ENCODE measurements at regions not wholly inside any gene's neighbourhood (a gene's known extent, or its start where the extent isn't known, plus 50 kb on each side); places are given as distances from the start of the nearest gene placed in this dataset.

DNA sequence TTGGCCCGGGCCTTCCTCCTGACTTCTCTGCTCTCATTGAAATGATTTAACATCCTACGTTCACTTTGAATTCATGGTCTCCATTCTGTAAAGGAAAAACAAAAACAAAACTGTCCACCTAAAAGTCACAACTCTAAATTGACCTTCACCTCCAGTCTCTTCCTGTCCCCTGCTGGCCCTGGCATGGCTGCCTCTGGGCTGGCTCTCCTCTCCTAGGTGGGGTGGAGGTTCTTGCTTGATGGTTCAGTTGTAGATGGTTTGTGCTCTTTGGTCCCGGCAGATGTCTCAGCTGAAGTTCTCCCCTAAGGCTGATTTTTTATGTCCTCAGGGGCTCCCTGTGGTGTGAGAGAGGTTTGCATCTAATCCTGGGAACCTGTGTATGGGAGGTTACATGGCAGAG is 121.1 kb downstream of the ACKR3 start:
- 97% methylated on average over 3 of the region's 3 CpGs for WGBS (ENCODE audit: low lambda C conversion rate, missing lambda C conversion rate)
- H3K27me3 ChIP-seq: no peaks in the 10 kb centered on the region
- H3K79me2 ChIP-seq: no peaks in the 10 kb centered on the region
- no peaks in the 10 kb centered on the region for H4K20me1 ChIP-seq (ENCODE audit: insufficient read depth, poor library complexity, severe bottlenecking)
- no peak overlapping the region for H3K4me2 ChIP-seq
- H2AFZ ChIP-seq: no peak overlapping the region
- peaks cover 21% of the 10 kb centered on the region for H3K4me1 ChIP-seq (ENCODE audit: insufficient read depth)
- TF ChIP-seq EZH2phosphoT487 (IDR thresholded peaks at IDR 0.05; ENCODE audit: low read depth, severe bottlenecking, unreplicated experiment): no peak
- no peak for TF ChIP-seq EZH2 (IDR thresholded peaks at IDR 0.05; ENCODE audit: borderline replicate concordance)
- TF ChIP-seq, protein P1, sequence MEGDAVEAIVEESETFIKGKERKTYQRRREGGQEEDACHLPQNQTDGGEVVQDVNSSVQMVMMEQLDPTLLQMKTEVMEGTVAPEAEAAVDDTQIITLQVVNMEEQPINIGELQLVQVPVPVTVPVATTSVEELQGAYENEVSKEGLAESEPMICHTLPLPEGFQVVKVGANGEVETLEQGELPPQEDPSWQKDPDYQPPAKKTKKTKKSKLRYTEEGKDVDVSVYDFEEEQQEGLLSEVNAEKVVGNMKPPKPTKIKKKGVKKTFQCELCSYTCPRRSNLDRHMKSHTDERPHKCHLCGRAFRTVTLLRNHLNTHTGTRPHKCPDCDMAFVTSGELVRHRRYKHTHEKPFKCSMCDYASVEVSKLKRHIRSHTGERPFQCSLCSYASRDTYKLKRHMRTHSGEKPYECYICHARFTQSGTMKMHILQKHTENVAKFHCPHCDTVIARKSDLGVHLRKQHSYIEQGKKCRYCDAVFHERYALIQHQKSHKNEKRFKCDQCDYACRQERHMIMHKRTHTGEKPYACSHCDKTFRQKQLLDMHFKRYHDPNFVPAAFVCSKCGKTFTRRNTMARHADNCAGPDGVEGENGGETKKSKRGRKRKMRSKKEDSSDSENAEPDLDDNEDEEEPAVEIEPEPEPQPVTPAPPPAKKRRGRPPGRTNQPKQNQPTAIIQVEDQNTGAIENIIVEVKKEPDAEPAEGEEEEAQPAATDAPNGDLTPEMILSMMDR (IDR thresholded peaks at IDR 0.05; ENCODE audit: poor library complexity): no peak
- no peak overlapping the region for H3K27ac ChIP-seq
- no peak overlapping the region for H3K4me3 ChIP-seq
- H3K9me3 ChIP-seq (ENCODE audit: low read depth): no peaks in the 10 kb centered on the region
- no peaks in the 10 kb centered on the region for H3K9me2 ChIP-seq (replicated peaks; ENCODE audit: insufficient read depth)
- no peak for DNase-seq (ENCODE audit: low spot score)
- H3K36me3 ChIP-seq (replicated peaks; ENCODE audit: insufficient read depth, low read depth): no peaks in the 10 kb centered on the region

GRCh38 chr2:236691799-236692167 is 122.2 kb downstream of the ACKR3 start:
- no peak for DNase-seq (ENCODE audit: low spot score)
- Histone ChIP-seq H3K27me3 (no peaks in the 10 kb centered on the region), H3K79me2 (no peaks in the 10 kb centered on the region), H4K20me1 (ENCODE audit: insufficient read depth, poor library complexity, severe bottlenecking) (no peaks in the 10 kb centered on the region), H3K27ac (no peak overlapping the region), H3K36me3 (replicated peaks; ENCODE audit: insufficient read depth, low read depth) (no peaks in the 10 kb centered on the region), H3K9me3 (ENCODE audit: low read depth) (no peaks in the 10 kb centered on the region), H3K4me2 (no peak overlapping the region), H3K4me1 (ENCODE audit: insufficient read depth) (peaks cover 21% of the 10 kb centered on the region), H3K4me3 (no peak overlapping the region), H3K9me2 (replicated peaks; ENCODE audit: insufficient read depth) (no peaks in the 10 kb centered on the region), H2AFZ (no peak overlapping the region)
- 80% methylated on average over 6 of the region's 6 CpGs for whole genome bisulfite sequencing (ENCODE audit: low lambda C conversion rate, missing lambda C conversion rate)
- TF ChIP-seq, protein P1 (IDR thresholded peaks at IDR 0.05; ENCODE audit: poor library complexity): no peak
- no peak for TF ChIP-seq EZH2phosphoT487 (IDR thresholded peaks at IDR 0.05; ENCODE audit: low read depth, severe bottlenecking, unreplicated experiment)
- TF ChIP-seq EZH2 (IDR thresholded peaks at IDR 0.05; ENCODE audit: borderline replicate concordance): no peak

- DNase-seq (ENCODE audit: low spot score): no peak
- no peak for TF ChIP-seq EZH2phosphoT487 (IDR thresholded peaks at IDR 0.05; ENCODE audit: low read depth, severe bottlenecking, unreplicated experiment)
- no peak for TF ChIP-seq EZH2 (IDR thresholded peaks at IDR 0.05; ENCODE audit: borderline replicate concordance)
- TF ChIP-seq, protein P1 (IDR thresholded peaks at IDR 0.05; ENCODE audit: poor library complexity): no peak
- Histone ChIP-seq H3K36me3 (replicated peaks; ENCODE audit: insufficient read depth, low read depth) (no peaks in the 10 kb centered on the region), H4K20me1 (ENCODE audit: insufficient read depth, poor library complexity, severe bottlenecking) (no peaks in the 10 kb centered on the region), H3K27ac (no peak overlapping the region), H3K4me3 (no peak overlapping the region), H3K4me2 (no peak overlapping the region), H3K27me3 (no peaks in the 10 kb centered on the region), H3K9me2 (replicated peaks; ENCODE audit: insufficient read depth) (no peaks in the 10 kb centered on the region), H3K9me3 (ENCODE audit: low read depth) (no peaks in the 10 kb centered on the region), H3K79me2 (no peaks in the 10 kb centered on the region), H3K4me1 (ENCODE audit: insufficient read depth) (peaks cover 21% of the 10 kb centered on the region), H2AFZ (no peak overlapping the region)
- 83% methylated on average over 7 of the region's 7 CpGs for WGBS (ENCODE audit: low lambda C conversion rate, missing lambda C conversion rate)
Measured at GRCh38 chr2:236692937-236693336, 123.3 kb downstream of the ACKR3 start.

DNA sequence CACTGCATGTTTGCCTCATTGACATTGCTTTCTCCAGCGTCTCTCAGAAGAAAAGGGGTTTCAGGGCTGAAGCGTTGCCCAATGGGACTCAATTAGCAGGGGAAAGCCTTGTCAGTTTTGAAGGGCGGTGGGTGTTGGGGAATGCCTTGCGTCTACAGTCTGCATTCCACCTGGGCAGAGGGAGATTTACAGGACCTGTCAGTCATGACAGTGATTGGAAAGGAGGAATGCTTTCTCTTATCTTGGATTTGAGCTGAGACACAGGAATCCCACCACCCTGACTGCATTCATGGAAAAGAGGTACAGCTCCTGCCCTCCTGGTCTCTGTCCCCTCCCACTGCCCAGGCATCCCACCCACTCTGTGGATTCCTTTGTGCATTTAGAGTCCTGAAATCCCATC is 123.9 kb downstream of the ACKR3 start:
- WGBS (ENCODE audit: low lambda C conversion rate, missing lambda C conversion rate): 38% methylated on average over 4 of the region's 4 CpGs
- TF ChIP-seq EZH2phosphoT487 (IDR thresholded peaks at IDR 0.05; ENCODE audit: low read depth, severe bottlenecking, unreplicated experiment) (no peak), EZH2 (IDR thresholded peaks at IDR 0.05; ENCODE audit: borderline replicate concordance) (no peak)
- TF ChIP-seq, protein P1 (IDR thresholded peaks at IDR 0.05; ENCODE audit: poor library complexity): no peak
- no peaks in the 10 kb centered on the region for H3K36me3 ChIP-seq (replicated peaks; ENCODE audit: insufficient read depth, low read depth)
- H3K9me2 ChIP-seq (replicated peaks; ENCODE audit: insufficient read depth): no peaks in the 10 kb centered on the region
- H3K4me1 ChIP-seq (ENCODE audit: insufficient read depth): peaks cover 21% of the 10 kb centered on the region
- no peak overlapping the region for H2AFZ ChIP-seq
- no peak for DNase-seq (ENCODE audit: low spot score)
- no peaks in the 10 kb centered on the region for H3K9me3 ChIP-seq (ENCODE audit: low read depth)
- H3K27ac ChIP-seq: no peak overlapping the region
- H3K4me3 ChIP-seq: no peak overlapping the region
- no peak overlapping the region for H3K4me2 ChIP-seq
- H3K79me2 ChIP-seq: no peaks in the 10 kb centered on the region
- H3K27me3 ChIP-seq: no peaks in the 10 kb centered on the region
- no peaks in the 10 kb centered on the region for H4K20me1 ChIP-seq (ENCODE audit: insufficient read depth, poor library complexity, severe bottlenecking)
